ENCODE measurements at regions not wholly inside any gene's neighbourhood (a gene's known extent, or its start where the extent isn't known, plus 50 kb on each side); places are given as distances from the start of the nearest gene placed in this dataset.

DNA sequence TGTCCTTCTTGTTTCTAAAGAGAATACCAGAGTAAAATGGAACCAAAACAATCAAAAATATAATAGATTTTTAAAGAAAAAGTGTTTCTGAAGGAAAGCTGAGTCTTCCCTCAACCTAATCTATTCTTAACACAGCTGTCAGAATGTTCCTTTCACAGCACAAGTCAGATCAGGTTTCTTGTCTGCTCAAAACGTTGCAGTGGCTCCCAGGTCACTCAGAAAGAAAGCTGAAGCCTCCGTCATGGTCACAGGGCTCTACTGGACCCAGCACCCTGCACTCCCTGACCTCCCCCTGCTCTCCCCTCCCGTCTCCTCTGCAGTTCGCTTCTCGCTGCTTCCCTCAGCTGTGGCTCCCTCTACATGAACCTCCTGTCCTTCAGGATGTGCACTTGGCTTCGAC lies 90.7 kb upstream of the PTPRM start:
- no peaks in the 10 kb centered on the region for H4K20me1 ChIP-seq (ENCODE audit: low read length)
- H3K36me3 ChIP-seq (ENCODE audit: low read depth, low read length): no peaks in the 10 kb centered on the region
- H3K4me1 ChIP-seq (ENCODE audit: insufficient read depth, low read length): no peaks in the 10 kb centered on the region
- intact Hi-C loops (cut with micrococcal nuclease): no loop called here
- H3K4me2 ChIP-seq (ENCODE audit: low read length): no peak overlapping the region
- ATAC-seq (no peak), DNase-seq (no peak)
- no peak overlapping the region for H3K27ac ChIP-seq (ENCODE audit: low read length)
- no peaks in the 10 kb centered on the region for H3F3A ChIP-seq (ENCODE audit: low read length, unreplicated experiment)
- H2AFZ ChIP-seq (ENCODE audit: low read length): no peak overlapping the region
- H3K79me2 ChIP-seq (ENCODE audit: low read length): no peaks in the 10 kb centered on the region
- H3K9me3 ChIP-seq (ENCODE audit: low read length): no peaks in the 10 kb centered on the region
- peaks cover 44% of the 10 kb centered on the region for H3K27me3 ChIP-seq (ENCODE audit: low read length)
- BruUV-seq (replicated peaks): no TSS peak
- no peak overlapping the region for H3K4me3 ChIP-seq (ENCODE audit: low read length)
- no peaks in the 10 kb centered on the region for H3K9me2 ChIP-seq (replicated peaks; ENCODE audit: low read length)
- H3K9ac ChIP-seq (ENCODE audit: low read length): no peak overlapping the region
- TF ChIP-seq, protein P1, sequence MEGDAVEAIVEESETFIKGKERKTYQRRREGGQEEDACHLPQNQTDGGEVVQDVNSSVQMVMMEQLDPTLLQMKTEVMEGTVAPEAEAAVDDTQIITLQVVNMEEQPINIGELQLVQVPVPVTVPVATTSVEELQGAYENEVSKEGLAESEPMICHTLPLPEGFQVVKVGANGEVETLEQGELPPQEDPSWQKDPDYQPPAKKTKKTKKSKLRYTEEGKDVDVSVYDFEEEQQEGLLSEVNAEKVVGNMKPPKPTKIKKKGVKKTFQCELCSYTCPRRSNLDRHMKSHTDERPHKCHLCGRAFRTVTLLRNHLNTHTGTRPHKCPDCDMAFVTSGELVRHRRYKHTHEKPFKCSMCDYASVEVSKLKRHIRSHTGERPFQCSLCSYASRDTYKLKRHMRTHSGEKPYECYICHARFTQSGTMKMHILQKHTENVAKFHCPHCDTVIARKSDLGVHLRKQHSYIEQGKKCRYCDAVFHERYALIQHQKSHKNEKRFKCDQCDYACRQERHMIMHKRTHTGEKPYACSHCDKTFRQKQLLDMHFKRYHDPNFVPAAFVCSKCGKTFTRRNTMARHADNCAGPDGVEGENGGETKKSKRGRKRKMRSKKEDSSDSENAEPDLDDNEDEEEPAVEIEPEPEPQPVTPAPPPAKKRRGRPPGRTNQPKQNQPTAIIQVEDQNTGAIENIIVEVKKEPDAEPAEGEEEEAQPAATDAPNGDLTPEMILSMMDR (conservative IDR thresholded peaks at IDR 0.05; ENCODE audit: low read depth, low read length): no peak
- no peak for TF ChIP-seq EZH2phosphoT487 (IDR thresholded peaks at IDR 0.05; ENCODE audit: borderline replicate concordance, low read length)
- TF ChIP-seq EZH2 (IDR thresholded peaks at IDR 0.05; ENCODE audit: low read length, unreplicated experiment): no peak
- ChIA-PET POLR2A (ENCODE audit: unreplicated experiment) (no interaction called here), CTCF (no interaction called here)

DNA sequence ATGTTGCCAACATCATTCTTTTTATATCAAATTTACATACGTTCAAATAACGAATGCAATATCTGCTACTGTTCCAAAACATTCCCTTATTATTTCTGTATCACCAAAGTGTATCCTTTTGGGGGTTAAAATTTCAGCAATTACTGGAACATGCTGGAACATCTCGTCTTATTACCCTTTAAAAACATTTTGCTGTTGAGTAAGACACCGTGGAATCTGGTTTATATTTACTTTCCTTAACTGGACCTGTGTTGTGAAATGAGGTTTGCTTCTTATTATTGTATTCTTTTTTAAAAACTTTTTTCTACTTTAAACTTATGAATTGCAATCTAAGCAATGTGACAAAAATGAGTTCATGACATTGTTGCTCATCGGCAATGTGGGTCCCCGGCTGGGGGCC lies 87.4 kb upstream of the PTPRM start:
- TF ChIP-seq, protein P1 (conservative IDR thresholded peaks at IDR 0.05; ENCODE audit: low read depth, low read length): no peak
- no peak for TF ChIP-seq EZH2 (IDR thresholded peaks at IDR 0.05; ENCODE audit: low read length, unreplicated experiment)
- TF ChIP-seq EZH2phosphoT487 (IDR thresholded peaks at IDR 0.05; ENCODE audit: borderline replicate concordance, low read length): no peak
- H2AFZ ChIP-seq (ENCODE audit: low read length): no peak overlapping the region
- CTCF ChIA-PET: no interaction called here
- POLR2A ChIA-PET (ENCODE audit: unreplicated experiment): no interaction called here
- no peak overlapping the region for H3K4me3 ChIP-seq (ENCODE audit: low read length)
- H4K20me1 ChIP-seq (ENCODE audit: low read length): no peaks in the 10 kb centered on the region
- no peaks in the 10 kb centered on the region for H3K36me3 ChIP-seq (ENCODE audit: low read depth, low read length)
- ATAC-seq (no peak), DNase-seq (no peak)
- no peak overlapping the region for H3K4me2 ChIP-seq (ENCODE audit: low read length)
- no TSS peak for BruUV-seq (replicated peaks)
- H3K79me2 ChIP-seq (ENCODE audit: low read length): no peaks in the 10 kb centered on the region
- H3K9me3 ChIP-seq (ENCODE audit: low read length): no peaks in the 10 kb centered on the region
- H3K27ac ChIP-seq (ENCODE audit: low read length): no peak overlapping the region
- intact Hi-C loops (cut with micrococcal nuclease): no loop called here
- no peaks in the 10 kb centered on the region for H3K9me2 ChIP-seq (replicated peaks; ENCODE audit: low read length)
- peaks cover 44% of the 10 kb centered on the region for H3K27me3 ChIP-seq (ENCODE audit: low read length)
- H3F3A ChIP-seq (ENCODE audit: low read length, unreplicated experiment): no peaks in the 10 kb centered on the region
- no peaks in the 10 kb centered on the region for H3K4me1 ChIP-seq (ENCODE audit: insufficient read depth, low read length)
- H3K9ac ChIP-seq (ENCODE audit: low read length): no peak overlapping the region

DNA sequence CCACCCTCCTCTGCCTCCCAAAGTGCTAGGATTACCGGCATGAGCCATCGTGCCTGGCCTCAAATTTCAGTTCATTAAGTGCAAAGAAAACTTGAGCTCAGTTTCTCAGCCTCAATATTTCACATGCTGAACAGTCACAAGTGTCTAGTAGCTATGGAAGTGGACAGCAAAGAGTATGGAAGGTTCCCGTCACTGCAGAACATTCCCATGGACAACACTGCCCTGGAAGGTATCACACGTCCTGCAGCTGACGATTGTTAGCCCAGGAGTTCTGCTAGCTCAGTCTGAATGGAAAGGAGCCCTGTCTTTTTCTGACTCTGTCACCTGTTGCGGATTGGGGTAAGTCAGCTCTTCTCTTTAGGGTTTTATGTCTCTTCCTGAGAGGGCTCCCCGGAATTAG lies 86.2 kb upstream of the PTPRM start:
- H3F3A ChIP-seq (ENCODE audit: low read length, unreplicated experiment): no peaks in the 10 kb centered on the region
- intact Hi-C loops (cut with micrococcal nuclease): no loop called here
- H3K4me1 ChIP-seq (ENCODE audit: insufficient read depth, low read length): no peaks in the 10 kb centered on the region
- no peak overlapping the region for H3K4me2 ChIP-seq (ENCODE audit: low read length)
- no TSS peak for BruUV-seq (replicated peaks)
- POLR2A ChIA-PET (ENCODE audit: unreplicated experiment): no interaction called here
- H3K79me2 ChIP-seq (ENCODE audit: low read length): no peaks in the 10 kb centered on the region
- no peak overlapping the region for H3K9ac ChIP-seq (ENCODE audit: low read length)
- TF ChIP-seq, protein P1 (conservative IDR thresholded peaks at IDR 0.05; ENCODE audit: low read depth, low read length): no peak
- TF ChIP-seq EZH2phosphoT487 (IDR thresholded peaks at IDR 0.05; ENCODE audit: borderline replicate concordance, low read length): no peak
- no peak for TF ChIP-seq EZH2 (IDR thresholded peaks at IDR 0.05; ENCODE audit: low read length, unreplicated experiment)
- H3K9me3 ChIP-seq (ENCODE audit: low read length): no peaks in the 10 kb centered on the region
- H3K27me3 ChIP-seq (ENCODE audit: low read length): peaks cover 41% of the 10 kb centered on the region
- H3K27ac ChIP-seq (ENCODE audit: low read length): no peak overlapping the region
- ATAC-seq (no peak), DNase-seq (no peak)
- no peak overlapping the region for H3K4me3 ChIP-seq (ENCODE audit: low read length)
- H3K36me3 ChIP-seq (ENCODE audit: low read depth, low read length): no peaks in the 10 kb centered on the region
- CTCF ChIA-PET: no interaction called here
- H4K20me1 ChIP-seq (ENCODE audit: low read length): no peaks in the 10 kb centered on the region
- no peaks in the 10 kb centered on the region for H3K9me2 ChIP-seq (replicated peaks; ENCODE audit: low read length)
- no peak overlapping the region for H2AFZ ChIP-seq (ENCODE audit: low read length)
